Esophagus muscularis mucosa (tissue), 3 donors: ENCODE measurements at regions not wholly inside any gene's neighbourhood (a gene's known extent, or its start where the extent isn't known, plus 50 kb on each side); places are given as distances from the start of the nearest gene placed in this dataset.

ENCODE experiments used
- POLR2A ChIP-seq: fragments of 450-650 bp; IDR thresholded peaks from one replicate; pipeline ENCODE4 v1.6.1; 2017; ENCODE audit warnings: antibody characterized with exemption, moderate library complexity, mild to moderate bottlenecking, low read depth
- TF ChIP-seq, protein P1 (sequence below), 3 experiments: fragments of 200-600 bp in 2 of 3; fragments of 450-650 bp in 1 of 3; sonication (generic) in 2 of 3; IDR thresholded peaks; one replicate each; pipeline ENCODE4 v1.5.1; 2017 to 2019; ENCODE audit warnings: antibody characterized with exemption in 3 of 3, mild to moderate bottlenecking in 2 of 3, moderate library complexity in 1 of 3

DNA sequence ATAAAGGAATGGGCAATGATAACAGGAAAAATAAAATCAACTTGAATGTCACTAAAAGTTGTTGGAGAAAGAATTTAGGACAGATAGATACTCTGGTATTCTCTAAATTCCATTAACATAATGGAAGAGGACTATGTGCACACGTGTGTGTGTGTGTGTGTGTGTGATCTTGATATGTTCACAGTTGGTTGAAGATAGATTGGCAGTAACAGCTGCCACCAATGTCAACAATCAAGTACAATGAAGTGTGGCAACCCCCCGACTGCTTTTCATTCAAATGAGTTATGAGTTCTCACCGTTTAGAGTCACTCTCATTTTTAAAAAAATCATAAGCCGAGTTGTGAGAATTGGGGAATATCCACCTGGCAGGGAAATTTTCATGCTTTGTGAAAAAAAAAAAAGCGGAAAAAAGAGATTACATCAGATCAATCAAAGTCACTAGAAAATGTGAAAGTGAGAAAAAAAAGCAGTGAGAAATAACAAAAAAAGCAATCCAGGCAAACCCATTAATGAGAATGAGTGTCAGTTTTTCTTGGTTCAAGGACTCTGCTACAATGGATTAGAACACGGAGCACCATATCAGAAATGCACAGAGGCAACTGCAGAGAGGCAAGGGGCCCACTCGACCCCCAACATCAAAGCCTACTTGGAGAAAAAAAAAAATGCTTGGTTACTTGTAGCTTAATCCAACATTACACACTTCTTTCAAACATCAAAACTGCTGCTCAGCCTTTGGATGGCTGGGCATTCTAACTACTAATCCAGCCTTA, 414.9 kb upstream of the PITX2 start:
- TF ChIP-seq, protein P1, sequence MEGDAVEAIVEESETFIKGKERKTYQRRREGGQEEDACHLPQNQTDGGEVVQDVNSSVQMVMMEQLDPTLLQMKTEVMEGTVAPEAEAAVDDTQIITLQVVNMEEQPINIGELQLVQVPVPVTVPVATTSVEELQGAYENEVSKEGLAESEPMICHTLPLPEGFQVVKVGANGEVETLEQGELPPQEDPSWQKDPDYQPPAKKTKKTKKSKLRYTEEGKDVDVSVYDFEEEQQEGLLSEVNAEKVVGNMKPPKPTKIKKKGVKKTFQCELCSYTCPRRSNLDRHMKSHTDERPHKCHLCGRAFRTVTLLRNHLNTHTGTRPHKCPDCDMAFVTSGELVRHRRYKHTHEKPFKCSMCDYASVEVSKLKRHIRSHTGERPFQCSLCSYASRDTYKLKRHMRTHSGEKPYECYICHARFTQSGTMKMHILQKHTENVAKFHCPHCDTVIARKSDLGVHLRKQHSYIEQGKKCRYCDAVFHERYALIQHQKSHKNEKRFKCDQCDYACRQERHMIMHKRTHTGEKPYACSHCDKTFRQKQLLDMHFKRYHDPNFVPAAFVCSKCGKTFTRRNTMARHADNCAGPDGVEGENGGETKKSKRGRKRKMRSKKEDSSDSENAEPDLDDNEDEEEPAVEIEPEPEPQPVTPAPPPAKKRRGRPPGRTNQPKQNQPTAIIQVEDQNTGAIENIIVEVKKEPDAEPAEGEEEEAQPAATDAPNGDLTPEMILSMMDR (IDR thresholded peaks at IDR 0.05) = no peak
- TF ChIP-seq POLR2A = no peak
